ENCODE measurements at regions not wholly inside any gene's neighbourhood (a gene's known extent, or its start where the extent isn't known, plus 50 kb on each side); places are given as distances from the start of the nearest gene placed in this dataset.

- Mint-ChIP-seq H3K4me1 (no peaks in the 10 kb centered on the region), H3K9me3 (peaks cover 0 to 8% of the 10 kb centered on the region in 2 donors), H3K27me3 (no peaks in the 10 kb centered on the region), H3K27ac (no peak overlapping the region), H3K4me3 (no peak overlapping the region), H3K36me3 (no peaks in the 10 kb centered on the region)
- ATAC-seq (replicated peaks) = no peak
- no peak for DNase-seq
Observed at GRCh38 chr11:30760345-30760744, 174.2 kb upstream of the MPPED2 start.

- H3K36me3 Mint-ChIP-seq = no peaks in the 10 kb centered on the region
- no peak overlapping the region for H3K27ac Mint-ChIP-seq
- H3K9me3 Mint-ChIP-seq = peaks cover 0 to 10% of the 10 kb centered on the region in 2 donors
- DNase-seq = no peak
- peaks cover 0 to 3% of the 10 kb centered on the region in 2 donors for H3K27me3 Mint-ChIP-seq
- no peaks in the 10 kb centered on the region for H3K4me1 Mint-ChIP-seq
- H3K4me3 Mint-ChIP-seq = no peak overlapping the region
- no peak for ATAC-seq (replicated peaks)
Observed at GRCh38 chr11:30758946-30759504, 172.9 kb upstream of the MPPED2 start.

DNA sequence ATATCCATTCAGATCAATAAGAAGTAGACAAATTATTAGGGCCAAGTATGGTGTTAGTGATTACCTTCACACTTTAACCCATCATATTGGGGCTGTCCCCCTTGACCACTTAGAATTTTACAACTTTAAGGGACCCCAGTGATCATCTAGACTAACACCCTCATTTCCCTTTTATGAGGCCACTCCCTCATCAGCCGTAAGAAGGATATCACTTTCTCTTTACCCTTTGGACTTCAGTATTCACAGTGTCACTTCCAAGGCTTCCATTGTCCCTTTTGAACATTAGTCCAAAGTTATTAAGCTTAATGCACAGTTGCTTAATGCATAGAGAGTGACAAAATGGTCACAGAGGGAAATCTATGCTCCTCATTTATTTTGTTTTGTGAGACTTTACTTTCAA, 172.4 kb upstream of the MPPED2 start:
- ATAC-seq (replicated peaks) (no peak), DNase-seq (no peak)
- Mint-ChIP-seq H3K9me3 (peaks cover 0 to 12% of the 10 kb centered on the region in 2 donors), H3K4me1 (no peaks in the 10 kb centered on the region), H3K4me3 (no peak overlapping the region), H3K27ac (no peak overlapping the region), H3K27me3 (peaks cover 0 to 6% of the 10 kb centered on the region in 2 donors), H3K36me3 (no peaks in the 10 kb centered on the region)

DNA sequence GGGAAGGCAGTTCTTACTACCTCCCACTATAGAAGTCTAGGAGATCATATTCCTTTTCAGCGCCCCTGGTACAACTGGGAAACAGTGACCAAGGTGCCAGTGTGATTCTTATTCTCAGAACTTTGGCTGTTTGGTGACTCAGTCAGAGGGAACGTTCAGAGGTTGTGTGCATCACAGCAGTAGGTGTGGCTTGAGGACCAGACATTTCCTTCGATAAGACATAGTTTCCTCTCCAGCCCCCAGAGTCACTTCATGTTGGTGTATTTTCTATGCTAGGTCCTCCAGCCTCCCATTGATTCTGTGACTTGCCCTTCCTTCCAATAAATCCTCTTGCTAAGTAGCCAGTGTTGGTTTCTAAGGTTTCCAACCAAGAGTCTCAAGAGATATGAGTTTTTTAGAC, 171.9 kb upstream of the MPPED2 start:
- Mint-ChIP-seq H3K27ac (no peak overlapping the region), H3K4me1 (no peaks in the 10 kb centered on the region), H3K4me3 (no peak overlapping the region), H3K36me3 (no peaks in the 10 kb centered on the region), H3K27me3 (peaks cover 0 to 6% of the 10 kb centered on the region in 2 donors), H3K9me3 (peaks cover 0 to 9% of the 10 kb centered on the region in 2 donors)
- DNase-seq (no peak), ATAC-seq (replicated peaks) (no peak)

DNA sequence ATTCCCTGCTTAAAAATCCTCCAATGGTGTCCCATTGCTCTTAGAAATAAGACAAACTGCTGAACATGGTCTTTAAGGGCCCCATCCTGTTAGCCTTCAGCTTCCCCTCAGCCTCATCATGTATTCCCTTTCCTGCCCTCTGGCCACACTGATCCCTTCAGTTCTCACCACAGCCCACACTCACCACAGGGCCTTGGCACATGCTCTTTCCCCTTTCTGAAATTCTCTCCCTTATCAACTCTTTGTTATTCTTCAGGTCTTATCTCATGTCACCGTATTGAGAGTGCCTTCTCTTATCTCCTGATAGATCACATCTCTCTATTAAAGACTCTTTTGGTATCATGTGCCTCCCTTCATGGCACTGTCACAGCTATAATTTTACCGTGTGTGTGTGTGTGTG, 167.8 kb upstream of the MPPED2 start:
- no peaks in the 10 kb centered on the region for H3K36me3 Mint-ChIP-seq
- ATAC-seq (replicated peaks) (no peak), DNase-seq (no peak)
- H3K27ac Mint-ChIP-seq = no peak overlapping the region
- no peak overlapping the region for H3K4me3 Mint-ChIP-seq
- H3K27me3 Mint-ChIP-seq = peaks cover 0 to 15% of the 10 kb centered on the region in 2 donors
- H3K9me3 Mint-ChIP-seq = peaks cover 0 to 4% of the 10 kb centered on the region in 2 donors
- no peaks in the 10 kb centered on the region for H3K4me1 Mint-ChIP-seq

DNA sequence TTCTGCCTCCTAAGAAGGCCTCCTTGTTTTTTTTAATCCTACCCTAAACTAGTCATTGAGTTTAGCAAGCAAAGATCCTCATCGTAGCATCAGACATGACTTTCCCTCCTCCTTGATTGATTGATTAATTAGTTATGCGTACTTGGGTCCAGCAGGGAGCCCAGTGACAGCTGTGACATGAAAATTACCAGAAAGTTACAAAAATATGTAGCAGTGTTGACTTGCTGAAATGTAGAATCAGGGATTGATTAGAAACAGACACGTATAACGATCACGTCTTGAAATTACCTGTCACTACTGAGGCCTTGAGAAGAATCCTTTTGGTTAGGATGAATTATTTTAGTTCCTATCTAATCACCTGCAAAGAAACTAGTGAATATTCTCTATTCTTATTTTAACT, 167.4 kb upstream of the MPPED2 start:
- ATAC-seq (replicated peaks) (no peak), DNase-seq (no peak)
- Mint-ChIP-seq H3K27ac (no peak overlapping the region), H3K9me3 (peaks cover 0 to 4% of the 10 kb centered on the region in 2 donors), H3K27me3 (peaks cover 0 to 15% of the 10 kb centered on the region in 2 donors), H3K36me3 (no peaks in the 10 kb centered on the region), H3K4me3 (no peak overlapping the region), H3K4me1 (no peaks in the 10 kb centered on the region)

DNA sequence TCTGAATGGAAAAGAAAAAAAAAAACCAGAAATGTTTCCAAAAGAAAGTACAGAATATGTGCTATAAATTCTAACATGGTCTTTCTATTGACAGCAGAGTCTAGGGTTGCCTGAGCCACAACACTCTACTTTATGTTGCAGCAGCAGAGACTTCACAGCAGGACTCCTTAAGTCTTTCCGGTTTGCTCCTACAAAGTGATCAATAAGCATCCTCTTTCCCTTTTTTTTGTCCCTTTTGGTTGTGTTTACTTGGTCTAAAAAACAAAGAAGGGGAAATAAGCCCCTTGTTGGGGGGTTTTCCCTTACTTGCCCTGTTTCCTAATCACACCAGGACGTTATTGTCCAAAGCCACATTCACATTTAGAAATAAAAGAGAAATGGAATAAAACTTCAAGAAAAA, 163.1 kb upstream of the MPPED2 start:
- Mint-ChIP-seq H3K9me3 (peaks cover 0 to 4% of the 10 kb centered on the region in 2 donors), H3K36me3 (no peaks in the 10 kb centered on the region), H3K4me3 (no peak overlapping the region), H3K27me3 (peaks cover 3 to 14% of the 10 kb centered on the region in 2 donors), H3K27ac (no peak overlapping the region), H3K4me1 (no peaks in the 10 kb centered on the region)
- ATAC-seq (replicated peaks) = no peak
- no peak for DNase-seq

GRCh38 chr11:30741039-30741550, 154.9 kb upstream of the MPPED2 start:
- Mint-ChIP-seq H3K27ac (no peak overlapping the region), H3K4me3 (no peak overlapping the region), H3K27me3 (no peaks in the 10 kb centered on the region), H3K4me1 (no peaks in the 10 kb centered on the region), H3K36me3 (no peaks in the 10 kb centered on the region), H3K9me3 (peaks cover 0 to 7% of the 10 kb centered on the region in 2 donors)
- no peak for ATAC-seq (replicated peaks)
- no peak for DNase-seq

DNA sequence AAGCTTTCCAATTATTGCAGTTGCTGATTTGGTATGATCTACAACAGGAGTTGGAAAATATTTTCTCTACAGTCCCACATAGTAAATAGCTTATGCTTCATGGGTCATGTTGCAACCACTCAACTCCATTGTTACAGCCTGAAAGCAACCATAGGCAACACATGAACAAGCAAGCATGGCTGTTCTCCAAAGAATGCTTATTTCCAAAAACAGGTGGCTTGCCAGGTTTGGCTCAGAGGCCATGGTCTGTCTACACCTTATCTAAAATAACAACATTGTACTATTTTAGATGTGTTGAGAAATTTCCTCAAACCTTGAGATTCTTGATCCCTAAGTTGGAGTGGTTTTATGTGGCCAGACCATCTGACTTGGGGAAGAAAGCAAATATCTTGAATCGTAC, 153.9 kb upstream of the MPPED2 start:
- no peak overlapping the region for H3K4me3 Mint-ChIP-seq
- DNase-seq = no peak
- H3K9me3 Mint-ChIP-seq = peaks cover 0 to 7% of the 10 kb centered on the region in 2 donors
- no peaks in the 10 kb centered on the region for H3K36me3 Mint-ChIP-seq
- no peak overlapping the region for H3K27ac Mint-ChIP-seq
- no peak for ATAC-seq (replicated peaks)
- no peaks in the 10 kb centered on the region for H3K4me1 Mint-ChIP-seq
- H3K27me3 Mint-ChIP-seq = no peaks in the 10 kb centered on the region

DNA sequence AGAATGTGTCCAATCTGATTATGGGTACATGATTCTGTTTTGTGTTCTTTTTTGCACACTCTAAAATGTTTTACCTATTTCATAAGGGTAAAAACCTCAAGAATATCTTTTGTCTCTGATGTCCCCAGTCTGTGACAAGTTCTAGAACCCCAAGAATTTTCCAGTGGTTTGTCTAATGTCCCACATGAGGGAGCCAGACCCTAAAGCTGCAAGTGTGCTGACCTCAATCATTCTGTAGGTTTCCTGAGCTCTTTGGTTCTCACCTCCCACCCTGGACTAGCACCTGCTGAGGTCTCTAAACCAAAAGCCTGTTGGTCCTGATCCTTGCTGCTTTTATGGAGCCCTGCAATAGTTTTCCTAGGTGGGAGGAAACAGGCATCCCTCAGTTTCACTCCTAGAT, 149.8 kb upstream of the MPPED2 start:
- peaks cover 0 to 7% of the 10 kb centered on the region in 2 donors for H3K9me3 Mint-ChIP-seq
- no peaks in the 10 kb centered on the region for H3K4me1 Mint-ChIP-seq
- H3K4me3 Mint-ChIP-seq = no peak overlapping the region
- ATAC-seq (replicated peaks) (no peak), DNase-seq (no peak)
- no peaks in the 10 kb centered on the region for H3K27me3 Mint-ChIP-seq
- H3K36me3 Mint-ChIP-seq = no peaks in the 10 kb centered on the region
- no peak overlapping the region for H3K27ac Mint-ChIP-seq

DNA sequence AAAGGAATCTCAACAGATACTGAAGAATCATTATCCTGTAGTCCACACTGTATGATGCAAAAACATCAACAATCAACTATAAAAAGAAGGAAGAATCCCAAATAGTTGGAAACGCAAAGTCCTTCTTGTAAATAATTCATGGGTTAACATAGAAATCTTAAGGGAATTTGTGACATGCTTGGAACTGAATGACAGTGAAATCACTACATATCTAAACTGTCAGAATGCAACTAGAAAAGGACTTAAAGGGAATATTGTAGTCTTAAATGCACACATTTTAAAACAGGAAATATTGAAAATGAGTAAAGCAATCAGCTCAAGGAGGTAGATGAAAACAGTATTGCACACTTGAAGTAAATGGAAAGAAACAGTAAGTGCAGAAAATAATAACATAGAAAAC, 147.6 kb upstream of the MPPED2 start:
- Mint-ChIP-seq H3K9me3 (peaks cover 0 to 5% of the 10 kb centered on the region in 2 donors), H3K27ac (no peak overlapping the region), H3K27me3 (no peaks in the 10 kb centered on the region), H3K4me1 (no peaks in the 10 kb centered on the region), H3K36me3 (no peaks in the 10 kb centered on the region), H3K4me3 (no peak overlapping the region)
- ATAC-seq (replicated peaks) (no peak), DNase-seq (no peak)

- Mint-ChIP-seq H3K36me3 (no peaks in the 10 kb centered on the region), H3K4me1 (no peaks in the 10 kb centered on the region), H3K4me3 (no peak overlapping the region), H3K27me3 (no peaks in the 10 kb centered on the region), H3K9me3 (no peaks in the 10 kb centered on the region), H3K27ac (no peak overlapping the region)
- ATAC-seq (replicated peaks) (no peak), DNase-seq (no peak)
Observed at GRCh38 chr11:30730011-30730410, 143.9 kb upstream of the MPPED2 start.

DNA sequence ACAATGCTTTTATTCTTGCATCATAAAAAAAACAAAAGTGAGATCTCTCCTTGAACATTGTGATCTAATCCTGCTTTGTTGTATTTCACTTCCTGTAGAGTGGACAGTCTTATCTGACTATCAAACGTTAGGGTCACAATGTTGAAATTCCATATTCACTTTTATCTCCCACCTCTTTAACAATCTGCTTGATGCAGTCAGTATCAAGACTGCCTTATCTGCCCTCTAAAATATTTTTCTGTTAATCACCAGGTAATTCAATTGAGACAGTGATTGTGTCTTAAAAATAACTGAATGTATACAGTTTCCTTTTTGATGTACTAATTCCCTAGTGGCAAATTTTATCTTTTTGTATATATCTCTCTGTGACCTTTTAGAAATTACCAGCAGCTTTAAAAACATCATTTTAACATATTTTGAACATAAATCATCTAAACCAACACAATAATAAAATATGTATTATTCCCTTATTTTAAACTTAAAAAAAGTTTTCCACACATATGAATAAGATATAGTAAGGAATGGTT, 143.1 kb upstream of the MPPED2 start:
- no peak for DNase-seq
- no peaks in the 10 kb centered on the region for H3K4me1 Mint-ChIP-seq
- no peak overlapping the region for H3K27ac Mint-ChIP-seq
- H3K9me3 Mint-ChIP-seq = peaks cover 0 to 2% of the 10 kb centered on the region in 2 donors
- no peak overlapping the region for H3K4me3 Mint-ChIP-seq
- H3K27me3 Mint-ChIP-seq = no peaks in the 10 kb centered on the region
- ATAC-seq (replicated peaks) = no peak
- no peaks in the 10 kb centered on the region for H3K36me3 Mint-ChIP-seq

DNA sequence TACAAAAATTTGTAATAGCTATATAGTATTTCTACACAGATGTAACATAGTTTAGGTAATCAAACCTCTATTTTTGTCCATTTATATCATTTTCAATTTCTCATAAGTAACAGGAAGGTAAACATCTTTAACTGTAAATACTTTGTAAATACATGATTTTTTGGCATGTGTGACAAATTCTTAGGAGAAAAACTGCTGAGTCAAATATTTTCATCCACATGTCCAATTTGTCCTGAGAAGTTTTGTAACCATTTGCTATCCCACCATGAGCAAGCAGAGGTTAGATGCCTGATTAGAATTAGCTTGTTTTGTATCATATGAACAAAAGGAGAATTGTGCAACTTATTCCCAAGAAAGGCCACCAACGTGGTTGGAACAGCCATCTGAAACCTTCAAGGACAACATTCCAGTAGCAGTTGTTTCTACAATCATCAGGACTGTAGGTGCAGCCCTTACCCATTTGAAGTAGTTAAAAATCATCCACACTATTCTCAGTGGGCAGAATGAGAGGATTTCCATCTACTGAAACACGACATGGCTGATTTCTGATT, 139.6 kb upstream of the MPPED2 start:
- Mint-ChIP-seq H3K4me3 (no peak overlapping the region), H3K9me3 (peaks cover 0 to 2% of the 10 kb centered on the region in 2 donors), H3K27me3 (no peaks in the 10 kb centered on the region), H3K4me1 (no peaks in the 10 kb centered on the region), H3K36me3 (no peaks in the 10 kb centered on the region), H3K27ac (no peak overlapping the region)
- DNase-seq (no peak), ATAC-seq (replicated peaks) (no peak)

GRCh38 chr11:30724274-30724673, 138.1 kb upstream of the MPPED2 start:
- Mint-ChIP-seq H3K27me3 (no peaks in the 10 kb centered on the region), H3K9me3 (peaks cover 0 to 4% of the 10 kb centered on the region in 2 donors), H3K4me1 (no peaks in the 10 kb centered on the region), H3K4me3 (no peak overlapping the region), H3K36me3 (no peaks in the 10 kb centered on the region), H3K27ac (no peak overlapping the region)
- no peak for DNase-seq
- no peak for ATAC-seq (replicated peaks)

All from stimulated activated naive B cell treated with anti-CD40 and anti-IgM and Interleukin-4, amounts not matched to agents 10 μg/mL and 1 μg/mL and 100 μg/mL, for 72 hours (primary cell).